Stimulated activated naive CD8-positive, alpha-beta T cell treated with anti-CD3 and anti-CD28 coated beads, Interleukin-15, Interleukin-2, amounts not matched to agents 100 U/mL and 50 U/mL, for 24 hours (primary cell): ENCODE measurements at regions not wholly inside any gene's neighbourhood (a gene's known extent, or its start where the extent isn't known, plus 50 kb on each side); places are given as distances from the start of the nearest gene placed in this dataset.

ENCODE experiments used
- ATAC-seq: fragments of 150-1000 bp; cut with Tn5 transposase; one replicate; pipeline ENCODE4 v1.10.0; 2021
- DNase-seq: peaks from one replicate; pipeline ENCODE4 v3.0.0; 2021

- ATAC-seq (no peak), DNase-seq (no peak)
Measured at GRCh38 chr20:21033817-21034216, 72.3 kb downstream of the LINC00237 start.

GRCh38 chr20:21031666-21032065 is 74.5 kb downstream of the LINC00237 start:
- no peak for DNase-seq
- ATAC-seq = no peak

- ATAC-seq (no peak), DNase-seq (no peak)
Measured at GRCh38 chr20:21029341-21029740, 76.8 kb downstream of the LINC00237 start.

GRCh38 chr20:21028921-21029320 is 77.2 kb downstream of the LINC00237 start:
- ATAC-seq (no peak), DNase-seq (no peak)

- no peak for DNase-seq
- ATAC-seq = no peak
Measured at GRCh38 chr20:21028436-21028835, 77.7 kb downstream of the LINC00237 start.

- no peak for ATAC-seq
Measured at GRCh38 chr20:21027569-21027968, 78.6 kb downstream of the LINC00237 start.

GRCh38 chr20:21026951-21027350 is 79.2 kb downstream of the LINC00237 start:
- ATAC-seq = no peak

More at GRCh38 chr20:21027569-21027968, 78.6 kb downstream of the LINC00237 start:
- DNase-seq = no peak

GRCh38 chr20:21024420-21024819 is 81.7 kb downstream of the LINC00237 start:
- DNase-seq = no peak
- no peak for ATAC-seq

More at GRCh38 chr20:21026951-21027350, 79.2 kb downstream of the LINC00237 start:
- no peak for DNase-seq

- ATAC-seq (no peak), DNase-seq (no peak)
Measured at GRCh38 chr20:21022925-21023324, 83.2 kb downstream of the LINC00237 start.

- ATAC-seq (no peak), DNase-seq (no peak)
Measured at GRCh38 chr20:21021472-21021790, 84.7 kb downstream of the LINC00237 start.

- DNase-seq (no peak), ATAC-seq (no peak)
Measured at GRCh38 chr20:21020659-21021471, 85.3 kb downstream of the LINC00237 start.

- ATAC-seq (no peak), DNase-seq (no peak)
Measured at GRCh38 chr20:21019814-21020658, 86.1 kb downstream of the LINC00237 start.

- ATAC-seq = no peak
- DNase-seq = no peak
Measured at GRCh38 chr20:21019468-21019813, 86.7 kb downstream of the LINC00237 start.

- no peak for DNase-seq
Measured at GRCh38 chr20:21018576-21018975, 87.6 kb downstream of the LINC00237 start.

GRCh38 chr20:21017528-21018085 is 88.6 kb downstream of the LINC00237 start:
- no peak for DNase-seq
- ATAC-seq = no peak

More at GRCh38 chr20:21018576-21018975, 87.6 kb downstream of the LINC00237 start:
- ATAC-seq = no peak

GRCh38 chr20:21016751-21017150 is 89.4 kb downstream of the LINC00237 start:
- no peak for ATAC-seq

GRCh38 chr20:21014528-21014927 is 91.6 kb downstream of the LINC00237 start:
- DNase-seq (no peak), ATAC-seq (no peak)

More at GRCh38 chr20:21016751-21017150, 89.4 kb downstream of the LINC00237 start:
- DNase-seq = no peak

GRCh38 chr20:21008951-21009350 is 97.2 kb downstream of the LINC00237 start:
- DNase-seq (no peak), ATAC-seq (no peak)

GRCh38 chr20:21006611-21007010 is 99.5 kb downstream of the LINC00237 start:
- DNase-seq (no peak), ATAC-seq (no peak)

GRCh38 chr20:21004386-21005076 is 101.6 kb downstream of the LINC00237 start:
- DNase-seq (no peak), ATAC-seq (no peak)

GRCh38 chr20:21003902-21004301 is 102.3 kb downstream of the LINC00237 start:
- ATAC-seq (no peak), DNase-seq (no peak)

GRCh38 chr20:21002486-21002885 is 103.7 kb downstream of the LINC00237 start:
- DNase-seq = no peak

More at GRCh38 chr20:21002486-21002885, 103.7 kb downstream of the LINC00237 start:
- ATAC-seq = no peak
